Stromal cell of bone marrow (primary cell): ENCODE measurements at regions not wholly inside any gene's neighbourhood (a gene's known extent, or its start where the extent isn't known, plus 50 kb on each side); places are given as distances from the start of the nearest gene placed in this dataset.

Experiments used
- DNase-seq: peaks from one replicate; pipeline ENCODE4 v3.0.0-alpha.2; 2012; ENCODE audit warnings: low read depth

GRCh38 chr14:82445810-82446570 is 912.3 kb upstream of the SEL1L start:
- DNase-seq = no peak

- no peak for DNase-seq
These were observed 913.9 kb upstream of the SEL1L start for GRCh38 chr14:82447586-82447985.

DNA sequence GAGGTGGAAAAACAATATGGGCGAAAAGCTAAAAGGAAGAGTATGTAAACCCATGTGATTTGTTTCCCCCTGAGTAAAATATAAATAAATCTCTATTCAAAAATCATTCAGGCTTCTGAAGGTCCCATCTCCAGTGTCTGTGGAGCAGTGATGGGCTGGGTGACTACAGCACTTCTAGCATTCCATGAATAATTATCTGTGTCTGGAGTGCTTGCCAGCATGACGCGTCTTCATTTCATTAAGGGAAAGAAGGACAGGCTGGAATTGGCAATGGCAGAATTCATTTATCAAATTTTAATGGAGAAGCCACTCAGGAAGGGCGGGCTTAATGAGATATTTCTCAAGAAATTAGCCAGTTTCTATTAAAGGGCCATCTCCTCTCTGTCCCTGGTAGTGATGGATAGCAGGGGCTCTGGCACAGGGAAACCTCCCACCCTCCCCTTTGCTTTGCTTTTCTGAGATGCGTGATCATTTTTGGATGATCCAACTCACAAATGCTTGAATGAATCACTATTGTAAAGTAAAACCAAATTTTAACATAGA is 916.3 kb upstream of the SEL1L start:
- no peak for DNase-seq

DNA sequence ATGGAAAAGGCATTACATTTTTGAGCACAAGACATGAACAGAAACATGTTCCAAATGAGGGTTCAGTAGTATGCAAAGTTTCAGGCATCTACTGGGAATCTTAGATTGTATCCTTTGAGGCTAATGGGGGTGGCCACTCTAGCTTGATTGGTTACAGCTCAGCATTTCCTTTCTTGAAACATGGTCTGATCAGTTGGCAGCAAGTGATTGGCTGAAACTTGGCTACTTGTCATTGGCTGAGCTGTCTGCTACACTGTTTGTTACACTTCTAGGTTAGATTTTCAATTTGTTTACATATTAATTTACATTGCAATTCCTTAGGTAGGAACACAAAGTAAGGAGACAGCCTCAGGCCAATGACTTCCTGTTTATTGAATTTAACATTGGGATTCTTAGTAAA is 918.0 kb upstream of the SEL1L start:
- DNase-seq = no peak

DNA sequence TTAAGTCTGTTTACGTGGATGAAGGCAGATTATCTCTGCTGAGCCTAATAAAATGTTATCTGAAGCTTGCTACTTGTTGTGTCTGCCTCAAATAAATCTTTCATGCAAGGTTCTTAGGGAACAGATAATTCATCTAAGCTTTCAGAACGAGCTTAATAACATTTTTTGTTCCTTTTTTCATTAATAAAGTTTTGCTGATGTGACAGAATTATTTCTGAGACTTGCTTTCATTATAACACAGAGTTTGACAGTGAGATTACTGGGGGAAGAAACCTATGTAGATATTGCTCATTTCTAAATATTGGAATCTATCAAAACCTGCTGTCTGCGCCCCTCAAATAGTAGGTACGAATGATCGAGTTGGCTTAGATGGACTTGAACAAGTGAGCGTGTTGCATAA is 948.7 kb upstream of the SEL1L start:
- DNase-seq = no peak

GRCh38 chr14:82488473-82488872 is 954.8 kb upstream of the SEL1L start:
- no peak for DNase-seq

- DNase-seq = no peak
These were observed 956.7 kb upstream of the SEL1L start for GRCh38 chr14:82490397-82490796.

DNA sequence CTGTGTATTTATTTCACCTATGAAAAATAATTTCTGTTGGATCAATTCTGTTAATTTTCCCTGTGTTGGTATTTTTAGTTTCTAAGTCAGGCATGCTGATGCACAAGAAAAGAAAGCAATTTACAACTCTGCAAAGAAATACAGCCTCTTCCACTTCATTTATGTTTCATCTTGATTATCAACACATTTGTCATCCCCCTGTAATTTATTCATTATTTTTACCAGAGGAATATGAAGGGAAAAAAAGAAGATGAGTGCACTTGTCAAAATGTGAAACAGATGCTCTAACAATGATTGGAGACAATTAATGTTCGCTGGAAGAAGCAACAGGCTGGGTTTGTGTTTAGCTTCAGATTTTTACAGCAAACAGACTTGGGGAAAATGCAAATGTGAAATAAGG is 958.5 kb upstream of the SEL1L start:
- no peak for DNase-seq

DNA sequence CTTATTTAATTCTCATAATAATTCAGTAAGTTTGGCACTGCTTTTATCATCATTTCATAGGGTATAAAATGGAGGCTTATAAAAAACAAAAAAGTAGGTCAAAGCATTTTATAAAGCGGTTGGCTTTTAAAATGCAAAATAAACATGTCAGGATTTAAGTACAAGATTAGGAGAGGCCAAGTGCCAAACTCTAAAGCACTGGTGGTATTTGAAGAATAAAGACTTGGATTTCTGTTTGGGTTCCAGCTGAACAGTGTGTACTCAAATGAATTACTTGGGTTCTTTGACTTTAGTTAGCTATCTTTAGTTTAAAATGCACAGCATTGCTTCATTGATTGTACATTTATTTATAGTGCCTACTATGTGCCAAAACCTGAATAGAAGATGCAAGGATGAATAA is 966.6 kb upstream of the SEL1L start:
- no peak for DNase-seq

DNA sequence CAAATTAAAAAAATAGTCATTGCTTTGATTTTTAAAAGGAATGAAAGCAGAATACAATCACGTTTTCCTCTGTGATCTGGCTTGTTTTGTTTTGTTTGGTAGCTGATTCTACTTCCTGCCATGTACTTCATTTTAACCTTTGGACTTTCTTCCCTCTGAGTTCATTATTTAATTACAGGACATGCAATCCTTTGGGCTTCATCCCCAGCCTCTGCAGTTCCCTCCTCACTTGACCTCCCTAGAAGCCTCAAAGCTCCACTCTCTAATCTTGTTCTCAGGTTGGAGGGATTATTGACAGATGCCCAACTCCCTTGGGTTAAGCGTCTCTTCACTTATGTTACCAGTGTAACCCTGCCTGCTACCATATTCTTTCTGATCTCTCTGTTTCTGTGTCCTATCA is 967.9 kb upstream of the SEL1L start:
- DNase-seq = no peak

DNA sequence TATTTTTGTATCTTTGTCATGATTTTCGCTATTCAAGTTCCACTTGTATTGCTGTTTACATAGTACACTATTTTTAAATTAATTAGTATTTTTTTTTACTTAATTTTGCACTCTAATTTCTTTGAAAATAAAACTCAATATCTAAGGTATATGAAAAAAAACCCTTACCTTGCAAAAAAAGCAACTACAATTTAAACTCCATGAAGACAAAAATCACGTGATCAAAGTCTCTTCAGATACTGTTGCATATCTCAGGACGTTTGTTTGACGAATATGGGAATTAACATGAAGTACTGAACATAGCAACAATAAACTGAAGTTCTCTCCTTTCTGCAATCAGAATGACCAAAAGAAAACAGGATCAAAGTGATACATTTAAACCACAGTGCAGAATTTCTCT is 968.4 kb upstream of the SEL1L start:
- DNase-seq = no peak

GRCh38 chr14:82504894-82505293 is 971.2 kb upstream of the SEL1L start:
- no peak for DNase-seq

DNA sequence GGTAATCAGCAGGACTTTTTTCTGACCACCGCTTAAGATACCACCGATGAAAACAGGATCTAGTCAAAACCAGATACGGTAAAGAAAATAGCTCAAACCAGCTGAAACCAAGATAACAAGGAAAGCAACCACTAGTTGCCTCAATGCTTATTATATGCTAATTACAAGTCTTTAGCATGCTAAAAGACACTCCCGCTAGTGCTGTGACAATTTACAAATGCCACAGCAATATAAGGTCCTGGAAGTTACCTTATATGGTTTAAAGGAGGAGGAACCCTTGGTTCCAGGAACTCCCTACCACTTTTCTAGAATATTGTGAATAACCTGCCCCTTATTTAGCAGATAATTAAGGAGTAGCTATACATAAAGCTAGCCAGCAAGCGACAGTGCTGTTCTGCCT is 976.4 kb upstream of the SEL1L start:
- no peak for DNase-seq

GRCh38 chr14:82511399-82511798 is 977.7 kb upstream of the SEL1L start:
- no peak for DNase-seq

- no peak for DNase-seq
These were observed 987.1 kb upstream of the SEL1L start for GRCh38 chr14:82520765-82521164.

GRCh38 chr14:82521191-82521590 is 987.5 kb upstream of the SEL1L start:
- no peak for DNase-seq

DNA sequence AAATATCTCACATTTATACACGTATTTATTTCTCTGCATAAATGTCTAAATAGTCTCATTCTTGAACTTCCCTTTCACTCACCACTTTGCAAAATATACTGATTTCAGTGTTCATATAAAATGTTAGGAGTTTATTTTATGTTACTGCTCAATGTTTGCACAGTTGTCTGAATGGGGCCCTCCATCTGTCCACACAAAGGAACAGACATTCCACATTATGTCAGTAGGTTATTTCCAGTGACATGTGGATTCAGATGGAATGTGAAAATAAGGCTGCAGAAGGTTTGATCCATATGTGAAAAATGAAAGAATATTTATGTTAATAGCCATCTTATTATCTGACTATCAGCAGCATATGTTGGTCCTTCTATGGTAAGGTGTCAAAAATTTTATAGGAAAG is 994.4 kb upstream of the SEL1L start:
- no peak for DNase-seq

DNA sequence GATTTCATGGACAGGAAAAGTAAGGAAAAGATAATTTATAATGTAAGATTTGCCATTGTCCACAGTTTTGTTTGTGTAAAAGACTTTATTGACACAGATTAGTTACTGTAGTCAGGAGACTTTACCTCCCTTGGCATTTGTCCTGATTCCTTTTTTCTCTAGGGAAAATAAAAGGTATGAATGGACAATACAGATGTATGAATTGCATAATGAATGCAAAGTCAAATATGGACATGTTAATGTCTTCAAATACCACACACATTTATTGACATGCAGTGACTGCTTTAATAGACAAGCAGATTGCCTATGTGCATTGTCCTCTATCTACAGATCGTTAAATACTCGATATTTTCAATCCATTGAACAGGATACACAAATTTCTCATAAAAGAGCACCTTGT is 999.7 kb upstream of the SEL1L start:
- DNase-seq = no peak

GRCh38 chr14:82536566-82536965 is 1002.9 kb upstream of the SEL1L start:
- no peak for DNase-seq

DNA sequence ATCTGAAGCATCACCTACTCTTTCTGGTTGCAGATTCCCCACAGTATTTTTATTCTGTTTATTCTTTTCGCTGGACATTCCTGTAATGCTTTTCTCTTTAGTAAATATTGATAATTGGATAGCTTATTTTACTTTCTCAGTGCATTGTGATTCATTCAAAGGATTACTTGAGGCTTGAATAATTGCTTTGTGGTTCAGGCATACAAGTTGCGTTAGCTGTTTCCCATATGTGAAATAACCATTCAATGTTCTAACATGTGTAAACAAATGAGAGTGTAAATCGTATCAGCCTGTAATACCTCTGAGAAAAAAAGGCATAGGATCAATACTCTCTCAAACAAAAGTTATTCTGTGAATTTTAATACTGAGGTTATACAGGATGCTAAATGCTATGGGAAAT is 1004.2 kb upstream of the SEL1L start:
- DNase-seq = no peak

DNA sequence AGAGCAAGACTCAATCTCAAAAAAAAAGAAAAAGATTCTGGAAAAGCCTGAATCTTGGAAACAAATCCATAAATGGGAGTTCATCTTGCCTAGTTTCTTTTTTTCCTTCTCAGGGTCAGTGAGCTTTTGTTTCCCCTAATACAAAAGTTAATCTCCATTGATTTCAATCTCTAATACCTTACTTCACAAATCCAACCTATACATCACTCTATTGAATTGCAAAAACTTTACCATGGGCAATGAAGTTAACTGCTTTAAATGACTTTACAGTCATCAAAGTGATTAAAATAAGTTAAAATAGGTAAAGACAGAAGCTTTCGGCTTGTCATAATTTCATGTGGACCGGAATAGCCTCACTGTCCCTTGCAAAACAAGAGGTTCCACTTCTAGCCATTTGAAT is 1012.7 kb upstream of the SEL1L start:
- no peak for DNase-seq

DNA sequence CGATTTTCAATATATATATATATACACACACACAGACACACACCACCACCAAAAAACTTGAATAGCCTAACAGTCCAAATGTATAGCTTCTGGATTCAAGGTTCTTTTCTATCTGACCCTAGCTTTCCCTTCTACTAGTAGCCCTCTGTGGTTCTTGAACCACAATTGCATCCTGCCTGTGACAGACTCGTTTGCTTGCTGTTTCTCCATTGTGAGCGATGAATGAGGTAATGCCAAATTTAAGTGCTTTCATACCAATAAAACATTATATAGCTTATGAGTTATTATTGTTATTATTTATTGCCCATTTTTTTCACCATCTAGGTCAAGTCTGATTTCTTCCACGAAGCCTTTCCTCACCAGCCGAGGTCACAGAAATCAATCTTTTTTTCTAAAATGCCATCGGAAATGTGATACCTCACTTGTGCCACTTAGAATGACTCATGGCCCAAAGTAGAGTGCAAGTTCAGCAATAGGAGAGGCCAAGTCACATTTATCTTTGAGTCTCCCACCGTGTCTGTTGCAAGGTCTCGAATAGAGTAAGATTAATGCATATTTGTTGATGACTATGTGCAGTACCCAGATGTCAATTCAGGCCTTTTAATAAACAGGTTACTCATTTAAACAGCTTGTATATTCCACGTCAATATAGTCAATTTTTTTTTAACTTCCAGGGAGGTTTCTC is 1015.8 kb upstream of the SEL1L start:
- DNase-seq = no peak

- no peak for DNase-seq
These were observed 1029.2 kb upstream of the SEL1L start for GRCh38 chr14:82562881-82563280.

GRCh38 chr14:82565825-82566224 is 1032.2 kb upstream of the SEL1L start:
- DNase-seq = no peak
